ENCODE measurements at regions not wholly inside any gene's neighbourhood (a gene's known extent, or its start where the extent isn't known, plus 50 kb on each side); places are given as distances from the start of the nearest gene placed in this dataset.

DNA sequence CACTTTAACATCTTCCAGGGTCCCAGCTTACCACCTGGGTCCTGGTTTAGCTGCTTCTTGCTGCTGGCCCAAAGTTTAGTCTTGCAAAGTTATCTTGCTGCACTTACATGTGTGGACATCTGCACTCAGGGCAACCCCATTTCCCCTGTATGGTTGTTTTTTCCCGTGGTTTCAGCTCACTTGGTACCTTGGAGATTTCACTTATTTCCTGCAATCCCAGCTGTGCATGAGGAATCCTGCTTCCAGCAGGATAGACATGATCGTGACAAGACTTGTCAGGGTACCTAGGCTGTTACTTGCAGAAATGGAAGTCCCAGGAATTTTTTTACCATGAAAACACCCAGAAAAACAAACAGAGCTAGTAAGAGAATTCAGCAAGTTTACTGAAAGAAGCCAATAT is 95.9 kb upstream of the LEP start:
- H3K27me3 Mint-ChIP-seq, result peaks cover 9% of the 10 kb centered on the region
- DNase-seq (no peak), ATAC-seq (no peak)
- no peaks in the 10 kb centered on the region for H3K36me3 Mint-ChIP-seq (ENCODE audit: low read depth)
- POLR2A ChIA-PET, result no interaction called here
- intact Hi-C loops (cut with DNase I, micrococcal nuclease), result no loop called here
- no peak overlapping the region for H3K27ac Mint-ChIP-seq
- CTCF ChIA-PET, result interaction anchor here (1.3 to 3.9 kb wide), 2 partner anchors 9 to 18 kb away, joined by 3 to 24 read pairs; no protein-coding TSS in a partner anchor
- H3K4me1 Mint-ChIP-seq, result no peaks in the 10 kb centered on the region
- peaks cover 3% of the 10 kb centered on the region for H3K9me3 Mint-ChIP-seq (ENCODE audit: low read depth)
- no peak overlapping the region for H3K4me3 Mint-ChIP-seq

DNA sequence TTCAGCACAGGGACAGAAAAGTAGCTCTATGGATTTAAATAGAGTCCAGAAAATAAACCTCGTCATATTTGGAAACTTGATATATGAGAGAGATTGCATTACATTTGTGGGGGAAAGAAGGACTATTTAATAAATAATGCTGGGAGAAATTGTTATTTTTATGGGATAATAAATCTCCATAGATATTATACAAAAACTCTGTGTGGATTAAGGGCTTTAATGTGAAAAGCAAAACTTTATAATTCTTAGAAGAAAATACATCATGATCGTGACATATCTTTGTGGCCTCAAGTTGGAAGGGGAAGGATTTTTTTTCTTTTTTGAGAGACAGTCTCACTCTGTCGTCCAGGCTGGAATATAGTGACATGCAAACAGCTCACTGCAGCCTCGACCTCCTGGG is 95.0 kb upstream of the LEP start:
- DNase-seq (no peak), ATAC-seq (no peak)
- peaks cover 3% of the 10 kb centered on the region for H3K9me3 Mint-ChIP-seq (ENCODE audit: low read depth)
- intact Hi-C loops (cut with DNase I, micrococcal nuclease), result no loop called here
- H3K4me1 Mint-ChIP-seq, result no peaks in the 10 kb centered on the region
- ChIA-PET POLR2A (no interaction called here), CTCF (interaction anchor here (1.3 to 3.9 kb wide), 2 partner anchors 10 to 19 kb away, joined by 3 to 24 read pairs; no protein-coding TSS in a partner anchor)
- peaks cover 10% of the 10 kb centered on the region for H3K27me3 Mint-ChIP-seq
- no peak overlapping the region for H3K27ac Mint-ChIP-seq
- H3K4me3 Mint-ChIP-seq, result no peak overlapping the region
- H3K36me3 Mint-ChIP-seq (ENCODE audit: low read depth), result no peaks in the 10 kb centered on the region

DNA sequence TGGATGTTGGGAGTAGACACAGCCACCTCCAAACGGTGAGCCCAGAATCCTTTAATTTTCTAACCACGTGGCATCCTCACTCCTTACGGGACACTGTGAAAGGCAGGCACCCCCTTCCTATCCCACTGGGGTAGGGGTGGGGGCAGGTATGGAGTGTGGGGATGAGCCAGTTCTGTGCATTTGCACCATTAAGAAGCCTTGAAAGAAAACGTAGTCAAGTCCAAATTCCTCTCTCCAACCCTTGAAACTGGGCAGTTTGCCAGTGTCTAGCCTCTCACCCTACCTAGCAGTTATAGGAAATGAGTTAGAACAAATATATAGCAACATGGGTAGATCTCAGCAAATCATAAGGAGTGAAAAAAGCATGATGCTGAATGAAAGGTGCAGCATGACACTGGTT is 92.4 kb upstream of the LEP start:
- DNase-seq (no peak), ATAC-seq (no peak)
- H3K27me3 Mint-ChIP-seq, result peaks cover 12% of the 10 kb centered on the region
- intact Hi-C loops (cut with DNase I, micrococcal nuclease), result no loop called here
- H3K4me3 Mint-ChIP-seq, result no peak overlapping the region
- CTCF ChIA-PET, result interaction anchor here (3.9 kb wide), 1 partner anchor 13 kb away, joined by 24 read pairs; no protein-coding TSS in a partner anchor
- no peaks in the 10 kb centered on the region for H3K9me3 Mint-ChIP-seq (ENCODE audit: low read depth)
- no peaks in the 10 kb centered on the region for H3K4me1 Mint-ChIP-seq
- H3K27ac Mint-ChIP-seq, result no peak overlapping the region
- POLR2A ChIA-PET, result no interaction called here
- no peaks in the 10 kb centered on the region for H3K36me3 Mint-ChIP-seq (ENCODE audit: low read depth)

DNA sequence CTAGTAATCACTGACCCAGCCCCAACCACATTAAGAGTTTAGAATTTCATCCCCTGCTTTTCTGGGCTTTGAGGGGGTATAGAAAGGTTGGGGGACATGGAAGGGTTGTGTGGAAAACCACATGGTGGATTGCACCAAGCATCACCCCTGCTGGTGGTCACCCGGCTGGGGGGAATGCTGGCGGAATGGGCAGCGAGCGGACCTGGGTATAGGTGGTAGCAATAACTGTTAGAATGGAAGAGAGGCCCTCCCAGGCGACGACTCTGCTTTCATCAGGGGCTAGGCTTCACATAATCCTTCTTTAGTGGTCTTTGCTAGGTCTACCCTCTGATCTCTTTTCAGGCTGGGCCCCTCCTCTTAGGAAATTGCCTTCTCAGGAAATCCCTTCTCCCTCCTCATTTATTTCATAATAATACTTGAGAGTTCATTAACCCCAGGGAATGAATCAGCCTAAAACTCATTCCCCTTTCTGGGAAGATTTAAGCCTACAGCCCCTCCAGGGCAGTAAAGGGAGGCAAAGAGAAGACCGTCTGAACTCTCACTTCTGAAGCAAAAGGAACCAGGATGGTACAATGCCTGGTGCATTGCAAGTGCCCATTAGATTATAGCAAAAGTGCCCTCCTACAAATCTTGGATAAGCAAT is 90.7 kb upstream of the LEP start:
- CTCF ChIA-PET, result no interaction called here
- ATAC-seq (no peak), DNase-seq (no peak)
- Mint-ChIP-seq H3K27me3 (peaks cover 12% of the 10 kb centered on the region), H3K4me3 (no peak overlapping the region), H3K27ac (no peak overlapping the region), H3K9me3 (ENCODE audit: low read depth) (no peaks in the 10 kb centered on the region), H3K36me3 (ENCODE audit: low read depth) (no peaks in the 10 kb centered on the region), H3K4me1 (no peaks in the 10 kb centered on the region)
- POLR2A ChIA-PET, result no interaction called here
- intact Hi-C loops (cut with DNase I, micrococcal nuclease), result no loop called here

DNA sequence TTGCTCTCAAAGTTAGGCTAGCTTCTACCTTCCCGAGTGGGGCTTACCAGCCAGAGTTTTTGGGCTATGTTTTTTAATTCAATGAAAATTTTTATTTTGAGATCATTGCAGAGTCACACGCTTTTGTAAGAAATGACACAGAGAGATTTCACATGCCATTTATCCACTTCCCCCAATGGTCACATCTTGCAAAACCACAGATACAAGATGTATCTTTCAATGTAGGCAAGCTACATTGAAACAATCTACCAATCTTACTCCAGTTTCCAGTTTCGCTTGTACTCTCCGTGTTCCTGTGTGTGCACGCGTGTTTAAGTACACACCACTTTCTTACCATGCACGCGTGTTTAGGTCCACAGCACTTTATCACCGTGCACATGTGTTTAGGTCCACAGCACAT is 89.4 kb upstream of the LEP start:
- ATAC-seq (no peak), DNase-seq (no peak)
- Mint-ChIP-seq H3K4me1 (no peaks in the 10 kb centered on the region), H3K4me3 (no peak overlapping the region), H3K9me3 (ENCODE audit: low read depth) (no peaks in the 10 kb centered on the region), H3K36me3 (ENCODE audit: low read depth) (no peaks in the 10 kb centered on the region), H3K27me3 (peaks cover 11% of the 10 kb centered on the region), H3K27ac (no peak overlapping the region)
- POLR2A ChIA-PET, result no interaction called here
- intact Hi-C loops (cut with DNase I, micrococcal nuclease), result no loop called here
- CTCF ChIA-PET, result interaction anchor here (0.6 kb wide), 2 partner anchors 22 to 1015 kb away, joined by 3 read pairs; no protein-coding TSS in a partner anchor

DNA sequence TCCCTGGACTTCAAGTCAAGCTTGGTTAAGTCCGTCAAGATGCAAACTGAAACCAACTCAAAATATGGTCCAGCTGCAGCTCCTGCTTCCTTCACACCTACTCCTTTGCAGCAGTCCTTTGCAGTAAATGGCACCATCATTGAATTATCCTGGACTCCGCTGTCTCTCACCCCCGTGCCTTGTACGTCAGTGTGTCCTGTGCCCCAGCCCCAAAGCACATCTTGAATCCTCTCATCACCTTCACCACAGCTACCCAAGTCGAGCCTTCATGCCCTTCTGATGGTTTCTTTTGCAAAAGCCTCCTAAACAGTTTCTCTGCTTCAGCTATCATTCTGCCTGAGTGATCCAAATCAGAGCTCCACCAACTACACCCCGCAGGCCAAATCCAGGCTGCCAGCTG is 88.4 kb upstream of the LEP start:
- Mint-ChIP-seq H3K4me3 (no peak overlapping the region), H3K4me1 (no peaks in the 10 kb centered on the region), H3K36me3 (ENCODE audit: low read depth) (no peaks in the 10 kb centered on the region), H3K9me3 (ENCODE audit: low read depth) (no peaks in the 10 kb centered on the region), H3K27ac (no peak overlapping the region), H3K27me3 (peaks cover 11% of the 10 kb centered on the region)
- ChIA-PET POLR2A (interaction anchor here (0.6 kb wide), 1 partner anchor 134 kb away, joined by 5 read pairs; no protein-coding TSS in a partner anchor), CTCF (interaction anchor here (0.5 to 1.2 kb wide), 3 partner anchors 10 to 494 kb away, joined by 3 read pairs; no protein-coding TSS in a partner anchor)
- DNase-seq (no peak), ATAC-seq (no peak)
- intact Hi-C loops (cut with DNase I, micrococcal nuclease), result no loop called here

DNA sequence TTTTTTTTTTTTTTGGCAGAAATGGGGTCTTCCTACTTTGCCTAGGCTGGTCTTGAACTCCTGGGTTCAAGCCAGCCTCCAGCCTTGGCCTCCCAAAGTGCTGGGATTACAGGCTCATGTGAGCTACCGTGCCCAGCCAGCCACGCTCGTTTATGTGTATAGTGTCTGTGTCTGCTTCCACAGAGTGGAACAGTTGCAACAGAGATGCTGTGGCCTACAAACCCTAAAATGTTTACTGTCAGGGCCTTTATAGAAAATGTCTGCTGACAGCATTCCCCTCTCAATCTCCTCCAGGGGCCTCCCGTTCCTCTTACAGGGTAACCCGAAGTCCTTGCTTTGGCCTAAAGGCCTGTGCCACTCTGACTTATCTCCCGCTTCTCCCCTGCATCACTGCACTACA is 87.6 kb upstream of the LEP start:
- ATAC-seq, result no peak
- no peak for DNase-seq
- POLR2A ChIA-PET, result interaction anchor here (0.6 kb wide), 1 partner anchor 135 kb away, joined by 5 read pairs; no protein-coding TSS in a partner anchor
- Mint-ChIP-seq H3K36me3 (ENCODE audit: low read depth) (no peaks in the 10 kb centered on the region), H3K27me3 (peaks cover 13% of the 10 kb centered on the region), H3K4me3 (no peak overlapping the region), H3K4me1 (no peaks in the 10 kb centered on the region), H3K27ac (no peak overlapping the region), H3K9me3 (ENCODE audit: low read depth) (no peaks in the 10 kb centered on the region)
- CTCF ChIA-PET, result interaction anchor here (0.5 to 1.2 kb wide), 3 partner anchors 10 to 495 kb away, joined by 3 read pairs; no protein-coding TSS in a partner anchor
- intact Hi-C loops (cut with DNase I, micrococcal nuclease), result no loop called here

DNA sequence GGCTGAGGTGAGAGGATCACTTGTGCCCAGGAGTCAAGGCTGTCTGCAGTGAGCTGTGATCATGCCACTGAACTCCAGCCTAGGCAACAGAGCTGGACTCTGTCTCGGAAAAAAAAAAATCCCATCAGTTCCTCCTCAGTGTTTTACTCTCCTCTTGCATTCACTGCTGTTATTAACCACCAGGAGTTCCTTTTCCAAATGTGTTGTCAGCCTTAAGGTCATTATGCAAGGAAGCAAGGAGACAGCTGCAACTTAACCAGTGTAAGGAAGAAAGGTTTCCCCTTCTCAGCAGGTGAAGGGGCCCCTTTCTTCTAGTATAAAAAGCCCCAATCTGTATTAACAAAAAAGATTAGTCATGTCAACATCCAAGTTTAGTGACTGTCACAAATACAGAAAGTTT is 86.6 kb upstream of the LEP start:
- no peak for DNase-seq
- no peak overlapping the region for H3K27ac Mint-ChIP-seq
- H3K36me3 Mint-ChIP-seq (ENCODE audit: low read depth), result no peaks in the 10 kb centered on the region
- intact Hi-C loops (cut with DNase I, micrococcal nuclease), result no loop called here
- H3K4me1 Mint-ChIP-seq, result no peaks in the 10 kb centered on the region
- no peaks in the 10 kb centered on the region for H3K9me3 Mint-ChIP-seq (ENCODE audit: low read depth)
- CTCF ChIA-PET, result interaction anchor here (1.9 kb wide), 1 partner anchor 446 kb away, joined by 4 read pairs; no protein-coding TSS in a partner anchor
- ATAC-seq, result no peak
- H3K27me3 Mint-ChIP-seq, result peaks cover 11% of the 10 kb centered on the region
- no peak overlapping the region for H3K4me3 Mint-ChIP-seq
- POLR2A ChIA-PET, result no interaction called here

DNA sequence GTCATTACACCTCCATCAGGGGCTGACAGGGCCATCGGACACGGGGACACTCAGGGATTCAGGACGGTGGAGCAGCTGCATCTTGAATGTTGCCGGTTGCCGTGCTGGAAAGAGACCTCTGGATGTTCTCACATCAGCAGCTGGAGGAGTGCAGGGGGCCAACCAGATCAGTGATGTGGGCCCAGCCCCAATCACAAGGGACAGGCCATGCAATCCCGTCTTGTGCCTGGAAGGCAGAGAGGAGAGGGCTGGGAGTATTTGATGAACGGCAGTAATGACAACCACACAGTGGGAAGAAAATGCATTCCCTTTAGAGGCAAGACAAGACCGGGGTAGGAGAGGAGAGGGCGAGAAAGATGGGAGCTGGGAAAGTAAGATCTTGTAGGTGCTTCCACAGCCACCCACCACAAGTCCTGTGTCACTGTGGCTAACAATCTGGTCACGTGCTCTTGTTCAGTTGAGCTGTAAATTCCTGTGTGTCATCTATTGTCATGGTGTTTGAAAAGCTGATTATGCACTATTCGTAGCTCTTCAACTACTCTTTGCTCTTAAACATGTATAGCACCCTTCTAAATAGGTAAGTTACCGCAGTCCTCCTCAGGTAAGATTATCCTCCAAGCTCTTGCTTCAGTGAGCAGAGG is 85.9 kb upstream of the LEP start:
- intact Hi-C loops (cut with DNase I, micrococcal nuclease), result no loop called here
- CTCF ChIA-PET, result interaction anchor here (0.6 to 1.9 kb wide), 2 partner anchors 447 to 1042 kb away, joined by 4 read pairs; no protein-coding TSS in a partner anchor
- H3K27me3 Mint-ChIP-seq, result peaks cover 8% of the 10 kb centered on the region
- no peak for DNase-seq
- ATAC-seq, result peak; percentile 57
- H3K27ac Mint-ChIP-seq, result no peak overlapping the region
- H3K4me3 Mint-ChIP-seq, result no peak overlapping the region
- H3K36me3 Mint-ChIP-seq (ENCODE audit: low read depth), result no peaks in the 10 kb centered on the region
- POLR2A ChIA-PET, result no interaction called here
- H3K9me3 Mint-ChIP-seq (ENCODE audit: low read depth), result no peaks in the 10 kb centered on the region
- H3K4me1 Mint-ChIP-seq, result no peaks in the 10 kb centered on the region

DNA sequence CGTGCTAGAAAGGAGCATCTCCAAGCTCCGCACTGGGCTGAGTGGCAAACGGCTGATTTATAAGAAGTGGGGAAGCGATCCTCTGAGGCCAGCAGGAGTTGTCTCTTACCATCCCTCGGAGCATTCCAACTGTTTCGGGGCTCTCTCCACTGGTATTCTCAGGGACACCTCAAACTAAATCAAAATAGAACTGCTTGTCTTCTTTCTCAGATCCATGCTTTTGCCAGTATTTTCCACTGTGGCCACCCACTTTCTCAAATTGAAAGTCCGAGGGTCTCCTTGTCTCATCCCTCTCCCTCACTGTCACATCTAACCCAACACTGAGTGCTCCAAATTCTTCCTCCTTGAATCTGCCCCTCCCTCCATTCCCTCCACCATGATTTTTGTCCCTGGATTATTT is 83.2 kb upstream of the LEP start:
- ATAC-seq, result no peak
- POLR2A ChIA-PET, result no interaction called here

DNA sequence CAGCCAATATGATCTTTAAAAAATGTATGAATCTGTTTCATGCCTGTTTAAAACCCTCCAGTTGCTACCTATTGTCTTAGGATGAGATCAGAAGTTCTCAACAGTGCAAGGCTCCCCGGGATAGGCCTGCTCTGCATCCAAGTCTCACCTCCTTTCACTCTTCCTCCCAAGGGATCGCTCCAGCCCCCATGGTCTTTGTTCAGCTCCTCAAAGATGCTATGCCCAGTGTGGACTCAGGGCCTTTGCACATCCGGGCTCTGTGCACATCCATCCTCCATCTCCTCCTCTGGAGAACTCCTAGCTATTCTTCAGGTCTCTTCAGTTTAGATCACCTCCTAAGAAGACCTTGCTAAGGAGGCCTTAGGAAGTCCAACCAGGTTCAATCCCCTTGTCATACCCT is 82.7 kb upstream of the LEP start:
- POLR2A ChIA-PET, result no interaction called here
- CTCF ChIA-PET, result no interaction called here
- DNase-seq (no peak), ATAC-seq (no peak)
- no peak overlapping the region for H3K27ac Mint-ChIP-seq
- no peaks in the 10 kb centered on the region for H3K36me3 Mint-ChIP-seq (ENCODE audit: low read depth)
- no peak overlapping the region for H3K4me3 Mint-ChIP-seq
- H3K9me3 Mint-ChIP-seq (ENCODE audit: low read depth), result no peaks in the 10 kb centered on the region
- H3K27me3 Mint-ChIP-seq, result peaks cover 13% of the 10 kb centered on the region
- H3K4me1 Mint-ChIP-seq, result no peaks in the 10 kb centered on the region
- intact Hi-C loops (cut with DNase I, micrococcal nuclease), result no loop called here

More for the DNA sequence above, 83.2 kb upstream of the LEP start:
- no peaks in the 10 kb centered on the region for H3K36me3 Mint-ChIP-seq (ENCODE audit: low read depth)
- no peak overlapping the region for H3K27ac Mint-ChIP-seq
- CTCF ChIA-PET, result no interaction called here
- no peaks in the 10 kb centered on the region for H3K4me1 Mint-ChIP-seq
- DNase-seq, result no peak
- H3K9me3 Mint-ChIP-seq (ENCODE audit: low read depth), result no peaks in the 10 kb centered on the region
- H3K4me3 Mint-ChIP-seq, result no peak overlapping the region
- peaks cover 13% of the 10 kb centered on the region for H3K27me3 Mint-ChIP-seq
- intact Hi-C loops (cut with DNase I, micrococcal nuclease), result no loop called here

DNA sequence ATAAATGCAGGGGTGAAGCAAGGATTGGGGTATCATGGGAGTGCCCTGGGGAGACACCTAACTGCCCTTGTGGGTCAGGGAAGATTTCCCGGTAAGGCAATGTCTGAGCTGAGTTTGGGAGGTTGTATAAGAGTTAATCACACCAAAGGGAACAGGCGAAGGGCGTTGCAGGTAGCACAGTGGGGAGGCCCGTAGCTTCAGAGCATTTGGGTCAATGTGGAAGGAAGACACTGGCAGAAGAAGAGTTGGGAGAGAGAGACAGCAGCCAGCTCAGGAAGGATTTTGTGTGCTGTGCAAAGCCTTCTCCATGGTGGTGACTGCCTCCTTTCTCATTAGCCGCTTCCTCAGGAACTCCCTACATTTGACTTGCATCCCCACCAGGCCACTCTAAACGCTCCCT is 80.8 kb upstream of the LEP start:
- POLR2A ChIA-PET, result no interaction called here
- Mint-ChIP-seq H3K27me3 (peaks cover 19% of the 10 kb centered on the region), H3K36me3 (ENCODE audit: low read depth) (no peaks in the 10 kb centered on the region), H3K4me3 (no peak overlapping the region), H3K9me3 (ENCODE audit: low read depth) (no peaks in the 10 kb centered on the region), H3K4me1 (no peaks in the 10 kb centered on the region), H3K27ac (no peak overlapping the region)
- CTCF ChIA-PET, result interaction anchor here (0.6 to 1.5 kb wide), 2 partner anchors 50 to 296 kb away, joined by 3 read pairs; no protein-coding TSS in a partner anchor
- intact Hi-C loops (cut with DNase I, micrococcal nuclease), result no loop called here
- DNase-seq (no peak), ATAC-seq (no peak)

All from activated CD4-positive, alpha-beta T cell treated with anti-CD3 and anti-CD28 coated beads for 36 hours (primary cell).